Colonic mucosa (tissue), 4 donors: ENCODE measurements at regions not wholly inside any gene's neighbourhood (a gene's known extent, or its start where the extent isn't known, plus 50 kb on each side); places are given as distances from the start of the nearest gene placed in this dataset.

Experiments
- DNase-seq: peaks from one replicate; pipeline ENCODE4 v3.0.0-alpha.2; 2020
- H3K27ac ChIP-seq: fragments of 200-600 bp; one replicate; pipeline ENCODE4 v1.8.0; 2021
- H3K27me3 ChIP-seq: fragments of 200-600 bp; one replicate; pipeline ENCODE4 v1.8.0; 2021
- H3K36me3 ChIP-seq: fragments of 200-600 bp; one replicate; pipeline ENCODE4 v1.8.0; 2021
- H3K4me1 ChIP-seq: fragments of 200-600 bp; one replicate; pipeline ENCODE4 v1.8.0; 2021; ENCODE audit warnings: mild to moderate bottlenecking
- H3K4me3 ChIP-seq: fragments of 200-600 bp; one replicate; pipeline ENCODE4 v1.8.0; 2021
- H3K9ac ChIP-seq, 2 donors: one replicate each; pipeline ENCODE4 v1.7.0; 2013; ENCODE audit warnings: control low read depth in 2 of 2, low read depth in 2 of 2, low read length in 2 of 2
- H3K9me3 ChIP-seq: fragments of 200-600 bp; one replicate; pipeline ENCODE4 v1.8.0; 2021
- CTCF ChIP-seq: fragments of 200-600 bp; IDR thresholded peaks from one replicate; pipeline ENCODE4 v1.8.0; 2022; ENCODE audit warnings: antibody characterized with exemption, mild to moderate bottlenecking
- intact Hi-C: fragments of 100-400 bp; cut with DNase I; formaldehyde crosslinking; loops from one replicate; pipeline ENCODE4 v1.14.1; 2022
- donor health status: healthy.
- donor health status: DM: no; HTN: no; CAD: no.
- donor health status: DM: no; HTN: no; CAD: no.

GRCh38 chr1:90208949-90209348 lies 214.0 kb downstream of the ZNF326 start:
- Histone ChIP-seq H3K36me3 (no peaks in the 10 kb centered on the region), H3K27ac (no peak overlapping the region), H3K27me3 (no peaks in the 10 kb centered on the region), H3K9ac (no peak overlapping the region), H3K4me1 (no peaks in the 10 kb centered on the region), H3K9me3 (no peaks in the 10 kb centered on the region), H3K4me3 (no peak overlapping the region)
- no peak for DNase-seq
- intact Hi-C loops: no loop called here
- no peak for TF ChIP-seq CTCF

GRCh38 chr1:90206260-90206659 lies 211.3 kb downstream of the ZNF326 start:
- no peaks in the 10 kb centered on the region for H3K9me3 ChIP-seq
- no peak overlapping the region for H3K4me3 ChIP-seq
- H3K4me1 ChIP-seq: no peaks in the 10 kb centered on the region
- no peaks in the 10 kb centered on the region for H3K27me3 ChIP-seq
- no peak overlapping the region for H3K9ac ChIP-seq
- TF ChIP-seq CTCF: no peak
- H3K27ac ChIP-seq: no peak overlapping the region
- H3K36me3 ChIP-seq: no peaks in the 10 kb centered on the region
- DNase-seq: no peak
- intact Hi-C loops: no loop called here

- H3K36me3 ChIP-seq: no peaks in the 10 kb centered on the region
- no peak overlapping the region for H3K27ac ChIP-seq
- H3K4me3 ChIP-seq: no peak overlapping the region
- no peak overlapping the region for H3K9ac ChIP-seq
- no peak for DNase-seq
- H3K9me3 ChIP-seq: no peaks in the 10 kb centered on the region
- intact Hi-C loops: no loop called here
- no peak for TF ChIP-seq CTCF
- H3K4me1 ChIP-seq: no peaks in the 10 kb centered on the region
- no peaks in the 10 kb centered on the region for H3K27me3 ChIP-seq
Observed at GRCh38 chr1:90204780-90205179, 209.9 kb downstream of the ZNF326 start.

GRCh38 chr1:90204023-90204590 lies 209.2 kb downstream of the ZNF326 start:
- Histone ChIP-seq H3K36me3 (no peaks in the 10 kb centered on the region), H3K9me3 (no peaks in the 10 kb centered on the region), H3K4me1 (no peaks in the 10 kb centered on the region), H3K27me3 (no peaks in the 10 kb centered on the region), H3K27ac (no peak overlapping the region), H3K4me3 (no peak overlapping the region), H3K9ac (no peak overlapping the region)
- intact Hi-C loops: no loop called here
- TF ChIP-seq CTCF: no peak
- no peak for DNase-seq

GRCh38 chr1:90201467-90202358 lies 206.8 kb downstream of the ZNF326 start:
- no peak for TF ChIP-seq CTCF
- DNase-seq: no peak
- H3K4me3 ChIP-seq: no peak overlapping the region

More at GRCh38 chr1:90201467-90202358, 206.8 kb downstream of the ZNF326 start:
- intact Hi-C loops: no loop called here
- H3K36me3 ChIP-seq: no peaks in the 10 kb centered on the region
- no peak overlapping the region for H3K9ac ChIP-seq
- no peaks in the 10 kb centered on the region for H3K4me1 ChIP-seq
- H3K27ac ChIP-seq: peak overlapping the region; percentile 47
- no peaks in the 10 kb centered on the region for H3K27me3 ChIP-seq
- H3K9me3 ChIP-seq: no peaks in the 10 kb centered on the region
